K562 (cell line): ENCODE measurements at regions not wholly inside any gene's neighbourhood (a gene's known extent, or its start where the extent isn't known, plus 50 kb on each side); places are given as distances from the start of the nearest gene placed in this dataset.

ENCODE experiments used
- GATAD2B ChIP-seq: fragments of 450-650 bp; IDR thresholded peaks from 2 replicates; pipeline ENCODE4 v1.6.1; 2017; ENCODE audit warnings: mild to moderate bottlenecking, borderline replicate concordance
- MXI1 ChIP-seq: IDR thresholded peaks from 2 replicates; pipeline ENCODE4 v1.6.1; 2011; ENCODE audit warnings: low read depth, mild to moderate bottlenecking, improper control_type of control experiment, low read length
- MYBL2 ChIP-seq, 2 experiments: fragments of 450-650 bp in 1 of 2; sonication (generic) in 1 of 2; formaldehyde crosslinking in 1 of 2; IDR thresholded peaks; 2 replicates each; pipeline versions ENCODE4 v1.6.1 to v1.8.1; 2017 to 2022; ENCODE audit warnings: borderline replicate concordance in 1 of 2, inconsistent platforms in 1 of 2, low read depth in 1 of 2, mild to moderate bottlenecking in 1 of 2, missing genetic modification reagents in 1 of 2, moderate library complexity in 1 of 2
- PCBP2 ChIP-seq: fragments of 200-400 bp; formaldehyde crosslinking; IDR thresholded peaks from 2 replicates; pipeline ENCODE4 v1.6.1; 2018; ENCODE audit warnings: low read length, low read depth, mild to moderate bottlenecking, moderate library complexity; ENCODE audit not compliant: poor library complexity, severe bottlenecking

- no peak for TF ChIP-seq MXI1
- TF ChIP-seq MYBL2 (IDR thresholded peaks at IDR 0.05; ENCODE audit: low read depth) = no peak
- TF ChIP-seq MYBL2 (CRISPR knock-in tag; IDR thresholded peaks at IDR 0.05; ENCODE audit: borderline replicate concordance) = no peak
- TF ChIP-seq PCBP2 = no peak
- TF ChIP-seq GATAD2B = no peak
Measured at GRCh38 chr2:191521608-191522208, 156.2 kb upstream of the NABP1 start.
